GM12865 (cell line): ENCODE measurements at regions not wholly inside any gene's neighbourhood (a gene's known extent, or its start where the extent isn't known, plus 50 kb on each side); places are given as distances from the start of the nearest gene placed in this dataset.

Experiments used
- DNase-seq: peaks from one replicate; pipeline ENCODE4 v3.0.0; 2010; ENCODE audit warnings: low read depth
- H3K4me3 ChIP-seq: 2 replicates; pipeline ENCODE4 v1.5.1; 2011; ENCODE audit warnings: mild to moderate bottlenecking, low read depth, low read length, control low read depth
- TF ChIP-seq, protein P1 (sequence below): IDR thresholded peaks from 2 replicates; pipeline ENCODE4 v1.5.1; 2011; ENCODE audit warnings: low read length, control low read depth, low read depth, inconsistent platforms; ENCODE audit not compliant: insufficient read depth; ENCODE audit errors: missing control alignments

DNA sequence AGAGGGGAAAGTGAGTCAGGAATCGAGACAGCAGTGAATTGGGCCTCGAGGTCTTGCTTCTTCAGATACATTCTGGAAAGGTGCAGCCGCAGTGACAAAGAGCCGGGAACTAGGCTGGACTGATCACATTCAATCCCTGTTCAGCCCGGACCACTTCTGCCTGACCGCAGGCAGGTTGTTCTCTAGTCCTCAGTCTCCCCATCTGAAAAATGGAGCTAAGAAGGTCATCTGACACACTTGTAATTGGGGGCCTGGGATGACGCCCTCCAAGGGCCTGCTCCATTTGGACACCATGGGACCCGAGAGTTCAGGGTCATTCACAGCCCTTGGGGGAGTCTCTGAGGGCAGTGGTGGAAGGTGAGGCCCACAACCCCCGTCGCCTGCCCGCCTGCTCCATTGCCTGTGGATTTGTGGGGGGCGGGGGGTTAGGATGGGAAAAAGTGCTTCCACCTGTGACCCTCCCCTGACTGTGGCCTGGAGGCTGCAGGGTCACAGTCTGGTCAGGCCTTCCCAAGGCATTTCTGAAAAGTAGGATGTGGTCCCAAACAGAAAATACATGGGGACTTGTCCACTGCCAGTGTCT, 87.9 kb upstream of the CSF3R start:
- TF ChIP-seq, protein P1, sequence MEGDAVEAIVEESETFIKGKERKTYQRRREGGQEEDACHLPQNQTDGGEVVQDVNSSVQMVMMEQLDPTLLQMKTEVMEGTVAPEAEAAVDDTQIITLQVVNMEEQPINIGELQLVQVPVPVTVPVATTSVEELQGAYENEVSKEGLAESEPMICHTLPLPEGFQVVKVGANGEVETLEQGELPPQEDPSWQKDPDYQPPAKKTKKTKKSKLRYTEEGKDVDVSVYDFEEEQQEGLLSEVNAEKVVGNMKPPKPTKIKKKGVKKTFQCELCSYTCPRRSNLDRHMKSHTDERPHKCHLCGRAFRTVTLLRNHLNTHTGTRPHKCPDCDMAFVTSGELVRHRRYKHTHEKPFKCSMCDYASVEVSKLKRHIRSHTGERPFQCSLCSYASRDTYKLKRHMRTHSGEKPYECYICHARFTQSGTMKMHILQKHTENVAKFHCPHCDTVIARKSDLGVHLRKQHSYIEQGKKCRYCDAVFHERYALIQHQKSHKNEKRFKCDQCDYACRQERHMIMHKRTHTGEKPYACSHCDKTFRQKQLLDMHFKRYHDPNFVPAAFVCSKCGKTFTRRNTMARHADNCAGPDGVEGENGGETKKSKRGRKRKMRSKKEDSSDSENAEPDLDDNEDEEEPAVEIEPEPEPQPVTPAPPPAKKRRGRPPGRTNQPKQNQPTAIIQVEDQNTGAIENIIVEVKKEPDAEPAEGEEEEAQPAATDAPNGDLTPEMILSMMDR = no peak
- no peak overlapping the region for H3K4me3 ChIP-seq

GRCh38 chr1:36570006-36570405, 87.3 kb upstream of the CSF3R start:
- no peak overlapping the region for H3K4me3 ChIP-seq
- no peak for DNase-seq
- TF ChIP-seq, protein P1 = no peak

More for the DNA sequence above, 87.9 kb upstream of the CSF3R start:
- no peak for DNase-seq

DNA sequence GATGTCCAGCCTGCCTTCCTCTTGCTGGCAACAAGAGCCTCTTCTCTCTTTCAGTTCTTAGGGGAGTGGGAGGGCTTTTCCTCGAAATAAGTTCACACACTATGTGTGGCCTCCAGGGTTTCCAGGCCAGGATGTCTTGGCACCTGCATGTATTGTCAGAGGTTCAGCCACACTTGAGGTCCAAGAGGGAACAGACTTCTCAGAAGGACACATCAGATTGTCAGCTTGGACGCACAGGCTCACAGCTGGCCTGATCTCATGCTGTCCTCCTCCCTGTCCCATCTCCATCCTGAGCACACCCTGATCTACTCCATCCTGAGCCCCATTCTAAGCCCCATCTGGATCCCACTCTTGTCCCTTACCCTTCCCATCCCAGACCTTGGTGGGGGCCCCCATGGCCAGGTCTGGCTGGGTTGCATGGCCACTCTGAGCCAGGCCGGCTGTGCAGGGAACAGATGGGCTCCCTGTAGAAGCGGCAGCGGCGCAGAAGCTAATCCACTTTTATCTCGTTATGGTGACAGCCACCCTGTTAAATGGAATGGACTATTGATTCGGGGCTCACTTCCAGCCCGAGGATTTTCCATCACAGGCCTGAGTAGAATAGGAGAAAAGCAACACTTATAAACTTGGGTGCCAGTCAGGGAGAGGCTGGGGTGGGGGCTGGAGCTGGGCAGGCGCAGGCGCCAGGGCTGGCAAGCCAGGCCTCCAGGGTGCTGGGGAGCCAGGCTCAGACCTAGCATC, 85.1 kb upstream of the CSF3R start:
- TF ChIP-seq, protein P1 = no peak
- no peak for DNase-seq
- H3K4me3 ChIP-seq = no peak overlapping the region

DNA sequence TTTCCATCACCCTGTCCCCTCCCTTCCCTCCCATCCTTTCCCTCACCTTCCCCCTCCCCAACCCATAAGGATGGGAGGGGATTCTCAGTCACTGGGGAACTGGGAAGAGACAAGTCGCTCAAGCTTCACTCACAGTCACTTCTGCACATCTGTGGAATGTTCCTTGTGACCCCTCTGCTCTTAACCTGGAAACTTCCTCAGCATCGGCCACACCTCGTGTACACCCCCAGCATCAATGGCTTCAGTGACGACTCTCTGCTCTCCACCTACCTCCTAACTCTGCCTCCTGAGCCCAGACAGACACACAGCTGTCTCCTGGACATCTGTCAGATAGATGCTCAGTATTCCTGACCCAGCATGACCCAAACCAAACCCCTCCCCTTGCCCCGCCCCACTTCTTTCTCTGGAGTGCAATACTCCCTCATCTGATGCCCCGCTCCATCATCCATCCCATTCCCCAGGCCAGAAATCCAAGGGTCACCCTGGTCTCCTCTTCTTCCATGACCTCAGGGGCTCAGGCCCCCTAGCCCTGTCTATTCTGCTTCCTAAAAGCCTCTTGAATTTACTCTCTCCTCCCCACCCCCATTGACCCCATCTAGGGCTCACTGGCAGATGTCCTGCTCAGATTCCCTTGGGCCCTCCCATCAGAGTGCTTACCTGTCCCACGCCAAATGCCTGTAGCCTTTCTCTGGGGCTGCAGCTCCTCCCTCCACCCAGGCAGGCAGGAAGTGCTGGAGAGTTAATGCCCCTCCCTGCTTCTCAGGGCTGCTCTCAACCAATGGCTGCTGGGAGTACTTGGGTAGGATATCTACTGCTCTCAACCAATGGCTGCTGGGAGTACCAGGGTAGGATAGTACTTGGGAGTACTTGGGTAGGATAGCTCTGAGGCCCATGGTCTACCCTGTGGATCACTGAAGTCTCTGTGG, 83.1 kb upstream of the CSF3R start:
- no peak for DNase-seq
- TF ChIP-seq, protein P1 = no peak
- H3K4me3 ChIP-seq = no peak overlapping the region

- no peak overlapping the region for H3K4me3 ChIP-seq
- TF ChIP-seq, protein P1 = no peak
- no peak for DNase-seq
Observed at GRCh38 chr1:36562181-36562685, 79.5 kb upstream of the CSF3R start.

- TF ChIP-seq, protein P1 = no peak
- no peak overlapping the region for H3K4me3 ChIP-seq
- no peak for DNase-seq
Observed at GRCh38 chr1:36561361-36561724, 78.6 kb upstream of the CSF3R start.
